GM18519 (cell line): ENCODE measurements at regions not wholly inside any gene's neighbourhood (a gene's known extent, or its start where the extent isn't known, plus 50 kb on each side); places are given as distances from the start of the nearest gene placed in this dataset.
"Not testable (repeated sequence)": the region's sequence is repeated elsewhere in the genome, so short reads cannot be mapped to it uniquely, and the experiment has no call there.

Experiments
- ATAC-seq: cut with Tn5 transposase; IDR thresholded peaks from one replicate; pipeline ENCODE4 v1.9.1; 2021; ENCODE audit warnings: mild to moderate bottlenecking, moderate library complexity; ENCODE audit not compliant: unreplicated experiment, low FRiP score

GRCh38 chr15:20785151-20785936 is 80.8 kb downstream of the POTEB2 start:
- ATAC-seq = not testable (repeated sequence)

GRCh38 chr15:20783598-20784184 is 82.4 kb downstream of the POTEB2 start:
- not testable (repeated sequence) for ATAC-seq

GRCh38 chr15:20775412-20775811 is 90.7 kb downstream of the POTEB2 start:
- ATAC-seq = not testable (repeated sequence)

DNA sequence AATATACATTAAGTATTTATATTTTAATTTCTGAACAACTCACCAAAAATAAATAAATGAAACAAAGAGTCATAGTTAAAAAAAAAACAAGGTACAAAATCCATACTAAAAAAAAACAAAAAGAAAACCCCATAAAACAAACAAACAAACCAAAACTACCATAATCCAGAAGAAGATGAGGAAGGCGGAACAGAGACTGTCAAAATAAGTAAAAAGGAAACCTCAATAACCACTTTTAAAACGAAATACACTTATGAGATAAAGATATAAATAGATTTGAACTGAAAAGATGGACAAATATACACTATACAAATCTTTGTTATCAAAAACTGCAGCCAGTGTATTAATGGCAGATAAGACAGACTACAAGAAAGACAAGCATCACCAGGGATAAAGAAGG is 98.2 kb downstream of the POTEB2 start:
- peak; percentile 59 for ATAC-seq

DNA sequence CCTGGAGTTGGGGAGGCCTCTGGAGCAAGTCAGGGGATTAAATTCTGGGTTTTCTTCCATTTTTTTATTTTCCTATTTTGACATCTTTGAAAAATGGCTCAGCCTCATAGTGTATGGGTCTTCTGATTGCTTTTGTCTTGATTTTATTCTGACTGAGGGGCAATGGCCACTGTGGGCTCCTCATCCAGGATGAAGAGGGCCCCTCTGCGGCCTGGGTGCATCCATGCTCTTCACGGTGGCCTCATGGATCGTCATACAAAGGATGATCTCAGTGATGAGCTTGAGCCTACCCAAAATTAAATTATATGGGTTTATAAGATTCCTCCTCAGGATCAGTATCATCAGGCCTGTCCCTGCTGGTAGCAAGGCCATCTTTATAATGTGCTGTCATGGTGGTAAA is 103.7 kb downstream of the POTEB2 start:
- not testable (repeated sequence) for ATAC-seq

GRCh38 chr15:20756440-20756839 is 109.7 kb downstream of the POTEB2 start:
- ATAC-seq = not testable (repeated sequence)

DNA sequence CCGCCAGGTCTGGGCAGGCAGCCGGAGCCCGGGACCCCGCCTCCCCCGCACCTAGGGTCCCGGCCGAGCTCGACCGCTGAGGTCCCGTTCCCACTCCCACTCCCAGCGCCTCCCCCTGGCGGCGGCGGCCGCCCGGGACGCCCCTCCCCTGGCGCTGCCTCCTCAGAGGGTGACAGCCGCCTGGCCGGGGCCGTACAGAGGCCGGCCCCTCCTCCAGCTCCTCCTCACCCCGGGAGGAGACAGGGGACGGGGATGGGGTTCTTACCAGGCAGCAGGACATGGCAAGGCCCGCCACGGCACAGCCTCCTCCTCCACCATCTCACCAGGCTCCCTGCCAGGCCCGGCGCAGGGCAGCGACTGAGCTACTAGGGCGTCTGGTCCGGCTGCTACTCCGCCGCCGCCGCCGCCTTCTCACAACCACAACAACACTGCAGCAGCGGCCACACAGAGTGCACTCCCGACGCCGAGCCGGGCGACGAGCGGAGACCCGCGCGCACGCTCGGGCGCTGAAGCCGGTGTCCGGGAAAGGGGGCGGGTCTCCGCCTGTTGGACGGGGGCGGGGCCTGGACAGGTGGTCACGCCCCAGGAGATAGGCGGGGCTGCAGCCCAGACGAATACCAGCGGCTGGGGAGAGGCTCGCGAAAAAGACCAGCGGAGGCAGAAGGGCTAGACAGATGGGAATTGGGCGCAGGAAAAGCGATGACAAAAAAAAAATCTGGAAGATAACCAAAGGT is 110.3 kb downstream of the POTEB2 start:
- ATAC-seq = not testable (repeated sequence)

GRCh38 chr15:20733493-20733892 is 132.6 kb downstream of the POTEB2 start:
- not testable (repeated sequence) for ATAC-seq
